SU-DHL-6 (cell line): ENCODE measurements at regions not wholly inside any gene's neighbourhood (a gene's known extent, or its start where the extent isn't known, plus 50 kb on each side); places are given as distances from the start of the nearest gene placed in this dataset.

Experiments used
- EZH2phosphoT487 ChIP-seq: fragments of 200-600 bp; sonication (generic), shearing (Covaris generic); conservative IDR thresholded peaks from 2 replicates; pipeline ENCODE4 v1.6.1; 2018; ENCODE audit warnings: mild to moderate bottlenecking, antibody characterized with exemption, low read length, moderate library complexity, mixed read lengths
- TF ChIP-seq, protein P1 (sequence below): fragments of 200-600 bp; sonication (generic); IDR thresholded peaks from one replicate; pipeline ENCODE4 v1.5.1; 2017; ENCODE audit warnings: antibody characterized with exemption, mild to moderate bottlenecking, low read length, moderate library complexity; ENCODE audit not compliant: insufficient read depth, poor library complexity, severe bottlenecking

GRCh38 chr6:82750556-82750955 is 315.1 kb downstream of the UBE3D start:
- TF ChIP-seq, protein P1, sequence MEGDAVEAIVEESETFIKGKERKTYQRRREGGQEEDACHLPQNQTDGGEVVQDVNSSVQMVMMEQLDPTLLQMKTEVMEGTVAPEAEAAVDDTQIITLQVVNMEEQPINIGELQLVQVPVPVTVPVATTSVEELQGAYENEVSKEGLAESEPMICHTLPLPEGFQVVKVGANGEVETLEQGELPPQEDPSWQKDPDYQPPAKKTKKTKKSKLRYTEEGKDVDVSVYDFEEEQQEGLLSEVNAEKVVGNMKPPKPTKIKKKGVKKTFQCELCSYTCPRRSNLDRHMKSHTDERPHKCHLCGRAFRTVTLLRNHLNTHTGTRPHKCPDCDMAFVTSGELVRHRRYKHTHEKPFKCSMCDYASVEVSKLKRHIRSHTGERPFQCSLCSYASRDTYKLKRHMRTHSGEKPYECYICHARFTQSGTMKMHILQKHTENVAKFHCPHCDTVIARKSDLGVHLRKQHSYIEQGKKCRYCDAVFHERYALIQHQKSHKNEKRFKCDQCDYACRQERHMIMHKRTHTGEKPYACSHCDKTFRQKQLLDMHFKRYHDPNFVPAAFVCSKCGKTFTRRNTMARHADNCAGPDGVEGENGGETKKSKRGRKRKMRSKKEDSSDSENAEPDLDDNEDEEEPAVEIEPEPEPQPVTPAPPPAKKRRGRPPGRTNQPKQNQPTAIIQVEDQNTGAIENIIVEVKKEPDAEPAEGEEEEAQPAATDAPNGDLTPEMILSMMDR, result no peak
- no peak for TF ChIP-seq EZH2phosphoT487
